IMR-90 (cell line): ENCODE measurements at regions not wholly inside any gene's neighbourhood (a gene's known extent, or its start where the extent isn't known, plus 50 kb on each side); places are given as distances from the start of the nearest gene placed in this dataset.

ENCODE experiments used
- ATAC-seq: fragments of 200-7000 bp; cut with Tn5 transposase; 2 replicates; pipeline ENCODE4 v1.9.1; 2020; ENCODE audit warnings: low read depth, mild to moderate bottlenecking, moderate library complexity
- BruUV-seq: library from RNA; stranded (reverse); fragments of 400-500 nt; replicated peaks from 2 replicates; lab custom pipeline; 2021; lab: Mats Ljungman, UMichigan
- CTCF ChIA-PET: fragments of 300-600 bp; formaldehyde crosslinking; extraction: SDS; loops from one replicate; lab custom pipeline; 2021; ENCODE audit warnings: antibody characterized with exemption; lab: Yijun Ruan, JAX
- POLR2A ChIA-PET: fragments of 300-600 bp; sonication (Branson Sonifier 250); formaldehyde crosslinking; loops from one replicate; lab custom pipeline; 2022; ENCODE audit warnings: antibody characterized with exemption; ENCODE audit not compliant: unreplicated experiment; lab: Charles Lee
- DNase-seq: peaks from one replicate; pipeline ENCODE4 v3.0.0; 2013
- H2AFZ ChIP-seq: replicated peaks from 2 replicates; pipeline ENCODE3; 2013; ENCODE audit warnings: low read length, mild to moderate bottlenecking; ENCODE audit not compliant: poor library complexity
- H2AK5ac ChIP-seq: 2 replicates; pipeline ENCODE4 v1.6.1; 2013; ENCODE audit warnings: low read depth, low read length, inconsistent platforms
- H2AK9ac ChIP-seq: replicated peaks from 2 replicates; pipeline ENCODE3; 2013; ENCODE audit warnings: mild to moderate bottlenecking, low read depth, low read length, moderate library complexity; ENCODE audit not compliant: poor library complexity
- H2BK120ac ChIP-seq: 2 replicates; pipeline ENCODE4 v1.6.1; 2013; ENCODE audit warnings: low read depth, low read length, inconsistent platforms
- H2BK15ac ChIP-seq: 3 replicates; pipeline ENCODE4 v1.6.1; 2013; ENCODE audit warnings: low read depth, low read length, inconsistent platforms
- H2BK20ac ChIP-seq: 2 replicates; pipeline ENCODE4 v1.6.1; 2013; ENCODE audit warnings: low read depth, mild to moderate bottlenecking, inconsistent platforms, low read length, moderate library complexity
- H2BK5ac ChIP-seq: 2 replicates; pipeline ENCODE4 v1.6.1; 2013; ENCODE audit warnings: mild to moderate bottlenecking, low read depth, low read length, inconsistent platforms; ENCODE audit not compliant: poor library complexity, severe bottlenecking
- H3K14ac ChIP-seq: replicated peaks from 2 replicates; pipeline ENCODE4 v1.6.1; 2013; ENCODE audit warnings: low read depth, low read length, inconsistent platforms
- H3K18ac ChIP-seq: 2 replicates; pipeline ENCODE4 v1.6.1; 2013; ENCODE audit warnings: low read depth, low read length, control low read depth
- H3K23ac ChIP-seq: 2 replicates; pipeline ENCODE4 v1.6.1; 2013; ENCODE audit warnings: low read depth, low read length, inconsistent platforms
- H3K27ac ChIP-seq: 2 replicates; pipeline ENCODE4 v1.5.1; 2013; ENCODE audit warnings: mild to moderate bottlenecking, control low read depth, low read length; ENCODE audit not compliant: insufficient read depth
- H3K27me3 ChIP-seq: 2 replicates; pipeline ENCODE4 v1.6.1; 2013; ENCODE audit warnings: low read length; ENCODE audit not compliant: control insufficient read depth, insufficient read depth
- H3K36me3 ChIP-seq: 2 replicates; pipeline ENCODE4 v1.6.1; 2013; ENCODE audit warnings: low read length, mixed read lengths; ENCODE audit not compliant: control insufficient read depth, insufficient read depth
- H3K4ac ChIP-seq: 2 replicates; pipeline ENCODE4 v1.6.1; 2013; ENCODE audit warnings: low read depth, low read length, inconsistent platforms
- H3K4me1 ChIP-seq: 2 replicates; pipeline ENCODE4 v1.6.1; 2013; ENCODE audit warnings: low read length, mixed read lengths; ENCODE audit not compliant: control insufficient read depth, insufficient read depth
- H3K4me2 ChIP-seq: 2 replicates; pipeline ENCODE4 v1.6.1; 2013; ENCODE audit warnings: low read depth, mild to moderate bottlenecking, control low read depth, low read length, moderate library complexity
- H3K4me3 ChIP-seq: 2 replicates; pipeline ENCODE4 v1.5.1; 2013; ENCODE audit warnings: low read depth, mild to moderate bottlenecking, control low read depth, low read length, moderate library complexity; ENCODE audit not compliant: insufficient read depth
- H3K56ac ChIP-seq: 2 replicates; pipeline ENCODE4 v1.6.1; 2013; ENCODE audit warnings: low read length, inconsistent platforms; ENCODE audit not compliant: insufficient read depth; ENCODE audit errors: extremely low read depth
- H3K79me1 ChIP-seq, 2 experiments: 2 replicates each; pipeline ENCODE4 v1.6.1; 2013; ENCODE audit warnings: low read length in 2 of 2, inconsistent platforms in 1 of 2, low read depth in 1 of 2
- H3K9ac ChIP-seq: 2 replicates; pipeline ENCODE4 v1.6.1; 2013; ENCODE audit warnings: low read depth, low read length, control low read depth
- H3K9me1 ChIP-seq: 2 replicates; pipeline ENCODE4 v1.6.1; 2013; ENCODE audit warnings: low read length, inconsistent platforms; ENCODE audit not compliant: insufficient read depth
- H3K9me3 ChIP-seq: 2 replicates; pipeline ENCODE4 v1.6.1; 2013; ENCODE audit warnings: low read length; ENCODE audit not compliant: control insufficient read depth, insufficient read depth
- H4K20me1 ChIP-seq: 2 replicates; pipeline ENCODE4 v1.6.1; 2013; ENCODE audit warnings: low read length, inconsistent platforms; ENCODE audit not compliant: insufficient read depth
- H4K5ac ChIP-seq: 2 replicates; pipeline ENCODE4 v1.6.1; 2013; ENCODE audit warnings: mild to moderate bottlenecking, low read depth, low read length, control low read depth
- H4K8ac ChIP-seq, 2 experiments: 2 replicates each; pipeline ENCODE4 v1.6.1; 2013; ENCODE audit warnings: low read depth in 2 of 2, low read length in 2 of 2, control low read depth in 1 of 2, inconsistent platforms in 1 of 2
- H4K91ac ChIP-seq: 2 replicates; pipeline ENCODE4 v1.6.1; 2013; ENCODE audit warnings: low read depth, low read length, inconsistent platforms; ENCODE audit not compliant: insufficient read depth
- BHLHE40 ChIP-seq: fragments of 150-350 bp; IDR thresholded peaks from 2 replicates; pipeline ENCODE4 v1.6.1; 2016; ENCODE audit warnings: mild to moderate bottlenecking, low read depth, low read length
- FOS ChIP-seq: fragments of 150-350 bp; IDR thresholded peaks from 2 replicates; pipeline ENCODE4 v1.6.1; 2016; ENCODE audit warnings: low read depth, low read length
- MAFK ChIP-seq: IDR thresholded peaks from 2 replicates; pipeline ENCODE4 v1.6.1; 2012; ENCODE audit warnings: low read depth, low read length, improper control_type of control experiment
- MAZ ChIP-seq: IDR thresholded peaks from 2 replicates; pipeline ENCODE4 v1.6.1; 2012; ENCODE audit warnings: low read depth, mild to moderate bottlenecking, low read length, improper control_type of control experiment, moderate library complexity, borderline replicate concordance
- MXI1 ChIP-seq: IDR thresholded peaks from 2 replicates; pipeline ENCODE4 v1.6.1; 2012; ENCODE audit warnings: low read depth, mild to moderate bottlenecking, low read length, moderate library complexity, borderline replicate concordance
- NFE2L2 ChIP-seq: fragments of 150-350 bp; IDR thresholded peaks from 2 replicates; pipeline ENCODE4 v1.6.1; 2016; ENCODE audit warnings: low read depth, mild to moderate bottlenecking, low read length
- POLR2A ChIP-seq: IDR thresholded peaks from 2 replicates; pipeline ENCODE4 v1.6.1; 2012; ENCODE audit warnings: mild to moderate bottlenecking, low read depth, low read length
- RAD21 ChIP-seq: IDR thresholded peaks from 2 replicates; pipeline ENCODE4 v1.6.1; 2012; ENCODE audit warnings: low read length, improper control_type of control experiment
- RCOR1 ChIP-seq: IDR thresholded peaks from 2 replicates; pipeline ENCODE4 v1.6.1; 2012; ENCODE audit warnings: mild to moderate bottlenecking, low read length, improper control_type of control experiment; ENCODE audit not compliant: insufficient replicate concordance
- RFX5 ChIP-seq: IDR thresholded peaks from 2 replicates; pipeline ENCODE4 v1.8.0; 2012; ENCODE audit warnings: low read depth, mild to moderate bottlenecking, low read length, moderate library complexity
- SMC3 ChIP-seq: fragments of 150-350 bp; IDR thresholded peaks from 2 replicates; pipeline ENCODE4 v1.6.1; 2016; ENCODE audit warnings: low read depth, mild to moderate bottlenecking, antibody characterized with exemption, low read length, moderate library complexity
- dilution Hi-C: fragments of 300-500 bp; cut with HindIII; formaldehyde crosslinking; loops from one replicate; pipeline ENCODE4 v1.14.3; 2018; ENCODE audit warnings: low sequenced_read_pairs; ENCODE audit not compliant: unreplicated experiment
- in situ Hi-C: fragments of 300-500 bp; cut with MboI; formaldehyde crosslinking; loops from 3 replicates; pipeline ENCODE4 v1.14.3; 2019; ENCODE audit warnings: low sequenced_read_pairs, inconsistent platforms, mixed read lengths
- intact Hi-C: fragments of 100-400 bp; cut with micrococcal nuclease; formaldehyde crosslinking; loops from 2 replicates; pipeline ENCODE4 v1.10.0; 2022
- TF ChIP-seq, protein P1 (sequence below): conservative IDR thresholded peaks from 2 replicates; pipeline ENCODE4 v1.5.1; 2012; ENCODE audit warnings: mild to moderate bottlenecking, low read depth, low read length, improper control_type of control experiment
- TF ChIP-seq, protein P2 (sequence below): fragments of 150-350 bp; IDR thresholded peaks from 2 replicates; pipeline ENCODE4 v1.6.1; 2016; ENCODE audit warnings: low read depth, mild to moderate bottlenecking, low read length, moderate library complexity, borderline replicate concordance

DNA sequence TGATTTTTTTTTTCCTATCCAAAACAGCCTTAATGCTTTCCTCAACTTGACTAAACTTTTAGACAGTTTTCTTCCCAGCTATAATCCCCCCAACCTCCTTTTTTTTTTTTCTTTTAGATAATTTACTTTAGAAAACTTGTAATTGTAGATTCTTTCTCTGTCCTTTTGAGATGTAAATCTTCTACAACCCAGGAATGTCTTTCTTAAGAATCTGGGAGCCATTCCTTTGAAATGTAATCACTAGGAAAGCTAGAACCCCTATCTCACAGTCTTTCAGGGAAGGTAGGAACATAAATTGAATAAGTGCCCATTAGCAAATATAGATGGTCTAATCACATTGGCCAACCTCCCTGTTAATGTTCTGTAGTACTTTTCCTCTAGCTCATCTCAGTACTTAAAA lies 285.4 kb downstream of the NUP35 start:
- Histone ChIP-seq H4K20me1 (no peaks in the 10 kb centered on the region), H2BK15ac (no peak overlapping the region), H2AK5ac (no peak overlapping the region), H3K9ac (no peak overlapping the region), H3K4me1 (no peaks in the 10 kb centered on the region), H2AFZ (no peak overlapping the region), H3K4me3 (no peak overlapping the region), H2BK5ac (no peak overlapping the region), H2BK20ac (no peak overlapping the region), H3K56ac (no peak overlapping the region), H4K8ac (no peak overlapping the region), H3K9me1 (no peaks in the 10 kb centered on the region), H3K4ac (no peak overlapping the region), H4K5ac (no peak overlapping the region), H2AK9ac (no peak overlapping the region), H3K79me1 (no peaks in the 10 kb centered on the region), H3K23ac (no peak overlapping the region), H3K4me2 (no peak overlapping the region), H4K91ac (no peak overlapping the region), H3K27me3 (no peaks in the 10 kb centered on the region), H3K9me3 (peaks cover 11% of the 10 kb centered on the region), H2BK120ac (no peak overlapping the region), H3K14ac (no peak overlapping the region), H3K18ac (no peak overlapping the region), H3K27ac (no peak overlapping the region), H3K36me3 (no peaks in the 10 kb centered on the region)
- DNase-seq (no peak), ATAC-seq (no peak)
- TF ChIP-seq MXI1, result no peak
- TF ChIP-seq MAZ, result no peak
- TF ChIP-seq FOS, result no peak
- TF ChIP-seq POLR2A, result no peak
- no peak for TF ChIP-seq NFE2L2
- TF ChIP-seq, protein P1, sequence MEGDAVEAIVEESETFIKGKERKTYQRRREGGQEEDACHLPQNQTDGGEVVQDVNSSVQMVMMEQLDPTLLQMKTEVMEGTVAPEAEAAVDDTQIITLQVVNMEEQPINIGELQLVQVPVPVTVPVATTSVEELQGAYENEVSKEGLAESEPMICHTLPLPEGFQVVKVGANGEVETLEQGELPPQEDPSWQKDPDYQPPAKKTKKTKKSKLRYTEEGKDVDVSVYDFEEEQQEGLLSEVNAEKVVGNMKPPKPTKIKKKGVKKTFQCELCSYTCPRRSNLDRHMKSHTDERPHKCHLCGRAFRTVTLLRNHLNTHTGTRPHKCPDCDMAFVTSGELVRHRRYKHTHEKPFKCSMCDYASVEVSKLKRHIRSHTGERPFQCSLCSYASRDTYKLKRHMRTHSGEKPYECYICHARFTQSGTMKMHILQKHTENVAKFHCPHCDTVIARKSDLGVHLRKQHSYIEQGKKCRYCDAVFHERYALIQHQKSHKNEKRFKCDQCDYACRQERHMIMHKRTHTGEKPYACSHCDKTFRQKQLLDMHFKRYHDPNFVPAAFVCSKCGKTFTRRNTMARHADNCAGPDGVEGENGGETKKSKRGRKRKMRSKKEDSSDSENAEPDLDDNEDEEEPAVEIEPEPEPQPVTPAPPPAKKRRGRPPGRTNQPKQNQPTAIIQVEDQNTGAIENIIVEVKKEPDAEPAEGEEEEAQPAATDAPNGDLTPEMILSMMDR, result no peak
- no peak for TF ChIP-seq SMC3
- no peak for TF ChIP-seq MAFK
- TF ChIP-seq RCOR1, result no peak
- no peak for TF ChIP-seq RFX5
- TF ChIP-seq RAD21, result no peak
- TF ChIP-seq BHLHE40, result no peak
- TF ChIP-seq, protein P2, sequence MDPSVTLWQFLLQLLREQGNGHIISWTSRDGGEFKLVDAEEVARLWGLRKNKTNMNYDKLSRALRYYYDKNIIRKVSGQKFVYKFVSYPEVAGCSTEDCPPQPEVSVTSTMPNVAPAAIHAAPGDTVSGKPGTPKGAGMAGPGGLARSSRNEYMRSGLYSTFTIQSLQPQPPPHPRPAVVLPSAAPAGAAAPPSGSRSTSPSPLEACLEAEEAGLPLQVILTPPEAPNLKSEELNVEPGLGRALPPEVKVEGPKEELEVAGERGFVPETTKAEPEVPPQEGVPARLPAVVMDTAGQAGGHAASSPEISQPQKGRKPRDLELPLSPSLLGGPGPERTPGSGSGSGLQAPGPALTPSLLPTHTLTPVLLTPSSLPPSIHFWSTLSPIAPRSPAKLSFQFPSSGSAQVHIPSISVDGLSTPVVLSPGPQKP, result no peak
- POLR2A ChIA-PET, result no interaction called here
- in situ Hi-C loops (no loop called here), dilution Hi-C loops (no loop called here), intact Hi-C loops (no loop called here)
- no TSS peak for BruUV-seq
- CTCF ChIA-PET, result interaction anchor here (0.6 kb wide), 1 partner anchor 1706 kb away, joined by 3 read pairs; no protein-coding TSS in a partner anchor
